A549 (cell line): ENCODE measurements at regions not wholly inside any gene's neighbourhood (a gene's known extent, or its start where the extent isn't known, plus 50 kb on each side); places are given as distances from the start of the nearest gene placed in this dataset.

Source experiments
- CHD4 ChIP-seq: fragments of 200-600 bp; sonication (generic); IDR thresholded peaks from 2 replicates; pipeline ENCODE4 v1.6.1; 2016; ENCODE audit warnings: antibody characterized with exemption, mild to moderate bottlenecking, borderline replicate concordance
- JUN ChIP-seq, 2 experiments: fragments of >200 bp; sonication (Bioruptor Twin); formaldehyde crosslinking; IDR thresholded peaks; 2 replicates in 1 of 2; 3 replicates in 1 of 2; pipeline ENCODE4 v1.6.1; 2016 to 2017
- MAX ChIP-seq: IDR thresholded peaks from 2 replicates; pipeline ENCODE4 v1.6.1; 2012
- NR3C1 ChIP-seq: fragments of >200 bp; sonication (Bioruptor Twin); formaldehyde crosslinking; IDR thresholded peaks from 3 replicates; pipeline ENCODE4 v1.6.1; 2017
- PBX3 ChIP-seq: IDR thresholded peaks from 2 replicates; pipeline ENCODE4 v1.6.1; 2012
- POLR2A ChIP-seq: IDR thresholded peaks from 2 replicates; pipeline ENCODE4 v1.6.1; 2012; ENCODE audit warnings: mild to moderate bottlenecking, low read length
- POLR2AphosphoS2 ChIP-seq: conservative IDR thresholded peaks from 2 replicates; pipeline ENCODE4 v1.6.1; 2012; ENCODE audit warnings: low read length, improper control_type of control experiment, inconsistent platforms
- RAD21 ChIP-seq, 2 experiments: fragments of >200 bp in 1 of 2; sonication (Bioruptor Twin) in 1 of 2; formaldehyde crosslinking in 1 of 2; IDR thresholded peaks in 1 of 2; conservative IDR thresholded peaks in 1 of 2; 2 replicates in 1 of 2; 3 replicates in 1 of 2; pipeline ENCODE4 v1.6.1; 2012 to 2018; ENCODE audit warnings: inconsistent platforms in 1 of 2
- RCOR1 ChIP-seq: fragments of 150-350 bp; IDR thresholded peaks from 2 replicates; pipeline ENCODE4 v1.6.1; 2014; ENCODE audit warnings: antibody characterized with exemption, low read length, low read depth
- REST ChIP-seq: fragments of 200-600 bp; sonication (generic); IDR thresholded peaks from 2 replicates; pipeline ENCODE4 v1.6.1; 2016; ENCODE audit warnings: antibody characterized with exemption, mild to moderate bottlenecking, moderate library complexity
- USF2 ChIP-seq: fragments of 450-650 bp; IDR thresholded peaks from 2 replicates; pipeline ENCODE4 v1.6.1; 2014; ENCODE audit warnings: antibody characterized with exemption
- ZSCAN20 ChIP-seq: fragments of 250-450 bp; sonication (Bioruptor Pico); IDR thresholded peaks from 2 replicates; pipeline ENCODE4 v1.8.0; 2022; ENCODE audit warnings: mild to moderate bottlenecking, moderate library complexity
- TF ChIP-seq, protein P1 (sequence below): fragments of >200 bp; sonication (Bioruptor Twin); formaldehyde crosslinking; IDR thresholded peaks from 3 replicates; pipeline ENCODE4 v1.5.1; 2016
- TF ChIP-seq, protein P2 (sequence below): fragments of 150-350 bp; IDR thresholded peaks from 2 replicates; pipeline ENCODE4 v1.6.1; 2014; ENCODE audit warnings: low read depth, mild to moderate bottlenecking, low read length

DNA sequence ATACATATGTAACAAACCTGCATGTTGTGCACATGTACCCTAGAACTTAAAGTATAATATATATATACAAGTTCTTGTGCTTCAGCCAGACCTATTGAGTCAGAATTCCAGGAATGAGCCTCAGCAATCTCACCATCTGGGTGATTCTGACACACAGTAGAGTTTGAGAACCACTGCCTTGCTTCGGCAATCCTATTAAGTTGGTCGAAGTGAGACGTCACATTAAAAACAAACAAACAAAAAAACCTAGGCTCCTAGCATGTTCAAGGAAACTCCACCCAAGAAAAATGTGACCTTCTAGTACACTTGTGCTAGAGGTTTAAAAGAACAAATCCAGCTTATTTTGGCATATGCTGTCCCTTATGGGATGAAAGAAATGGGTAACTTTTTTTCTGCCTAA, 115.8 kb downstream of the SINHCAF start:
- no peak for TF ChIP-seq CHD4
- TF ChIP-seq POLR2A = no peak
- TF ChIP-seq, protein P1, sequence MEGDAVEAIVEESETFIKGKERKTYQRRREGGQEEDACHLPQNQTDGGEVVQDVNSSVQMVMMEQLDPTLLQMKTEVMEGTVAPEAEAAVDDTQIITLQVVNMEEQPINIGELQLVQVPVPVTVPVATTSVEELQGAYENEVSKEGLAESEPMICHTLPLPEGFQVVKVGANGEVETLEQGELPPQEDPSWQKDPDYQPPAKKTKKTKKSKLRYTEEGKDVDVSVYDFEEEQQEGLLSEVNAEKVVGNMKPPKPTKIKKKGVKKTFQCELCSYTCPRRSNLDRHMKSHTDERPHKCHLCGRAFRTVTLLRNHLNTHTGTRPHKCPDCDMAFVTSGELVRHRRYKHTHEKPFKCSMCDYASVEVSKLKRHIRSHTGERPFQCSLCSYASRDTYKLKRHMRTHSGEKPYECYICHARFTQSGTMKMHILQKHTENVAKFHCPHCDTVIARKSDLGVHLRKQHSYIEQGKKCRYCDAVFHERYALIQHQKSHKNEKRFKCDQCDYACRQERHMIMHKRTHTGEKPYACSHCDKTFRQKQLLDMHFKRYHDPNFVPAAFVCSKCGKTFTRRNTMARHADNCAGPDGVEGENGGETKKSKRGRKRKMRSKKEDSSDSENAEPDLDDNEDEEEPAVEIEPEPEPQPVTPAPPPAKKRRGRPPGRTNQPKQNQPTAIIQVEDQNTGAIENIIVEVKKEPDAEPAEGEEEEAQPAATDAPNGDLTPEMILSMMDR = no peak
- no peak for TF ChIP-seq NR3C1
- TF ChIP-seq RAD21 (conservative IDR thresholded peaks at IDR 0.05 in 1 of 2, IDR thresholded peaks at IDR 0.05 in 1 of 2) = no peak
- TF ChIP-seq RCOR1 = no peak
- TF ChIP-seq PBX3 = no peak
- TF ChIP-seq USF2 = no peak
- no peak for TF ChIP-seq JUN (IDR thresholded peaks at IDR 0.05)
- TF ChIP-seq REST = no peak
- TF ChIP-seq ZSCAN20 = no peak
- TF ChIP-seq, protein P2, sequence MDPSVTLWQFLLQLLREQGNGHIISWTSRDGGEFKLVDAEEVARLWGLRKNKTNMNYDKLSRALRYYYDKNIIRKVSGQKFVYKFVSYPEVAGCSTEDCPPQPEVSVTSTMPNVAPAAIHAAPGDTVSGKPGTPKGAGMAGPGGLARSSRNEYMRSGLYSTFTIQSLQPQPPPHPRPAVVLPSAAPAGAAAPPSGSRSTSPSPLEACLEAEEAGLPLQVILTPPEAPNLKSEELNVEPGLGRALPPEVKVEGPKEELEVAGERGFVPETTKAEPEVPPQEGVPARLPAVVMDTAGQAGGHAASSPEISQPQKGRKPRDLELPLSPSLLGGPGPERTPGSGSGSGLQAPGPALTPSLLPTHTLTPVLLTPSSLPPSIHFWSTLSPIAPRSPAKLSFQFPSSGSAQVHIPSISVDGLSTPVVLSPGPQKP = no peak
- no peak for TF ChIP-seq MAX
- TF ChIP-seq POLR2AphosphoS2 = no peak
